CD14-positive monocyte (primary cell): ENCODE measurements at regions not wholly inside any gene's neighbourhood (a gene's known extent, or its start where the extent isn't known, plus 50 kb on each side); places are given as distances from the start of the nearest gene placed in this dataset.

Experiments used
- DNase-seq, 3 donors: peaks; one replicate each; pipeline ENCODE4 v3.0.0-alpha.2; 2011 to 2022
- H2AFZ ChIP-seq: 2 replicates; pipeline ENCODE4 v1.6.0; 2012; ENCODE audit warnings: mild to moderate bottlenecking, low read depth, low read length, inconsistent platforms; ENCODE audit not compliant: insufficient read depth, poor library complexity, severe bottlenecking
- H3K27ac ChIP-seq, 2 donors: 1 replicate in 1 of 2; 2 replicates in 1 of 2; pipeline ENCODE4 v1.5.1; 2012 to 2013; ENCODE audit warnings: low read length in 2 of 2, control low read depth in 1 of 2, inconsistent platforms in 1 of 2, low read depth in 1 of 2, mild to moderate bottlenecking in 1 of 2
- H3K27me3 ChIP-seq, 2 donors: one replicate each; pipeline versions ENCODE4 v1.6.0 to v1.6.1; 2011 to 2013; ENCODE audit warnings: low read length in 2 of 2; ENCODE audit not compliant: control insufficient read depth in 2 of 2, insufficient read depth in 2 of 2
- H3K36me3 ChIP-seq, 2 donors: replicated peaks in 1 of 2; 1 replicate in 1 of 2; 2 replicates in 1 of 2; pipeline versions ENCODE4 v1.5.1 to v1.6.1; 2012 to 2013; ENCODE audit warnings: low read length in 2 of 2, control low read depth in 1 of 2, inconsistent platforms in 1 of 2, mild to moderate bottlenecking in 1 of 2; ENCODE audit not compliant: insufficient read depth in 2 of 2, control insufficient read depth in 1 of 2
- H3K4me1 ChIP-seq, 2 donors: 1 replicate in 1 of 2; 2 replicates in 1 of 2; pipeline versions ENCODE4 v1.5.1 to v1.6.1; 2012 to 2013; ENCODE audit warnings: low read length in 2 of 2, control low read depth in 1 of 2, inconsistent platforms in 1 of 2, mild to moderate bottlenecking in 1 of 2, moderate library complexity in 1 of 2; ENCODE audit not compliant: insufficient read depth in 2 of 2, control insufficient read depth in 1 of 2
- H3K4me2 ChIP-seq: replicated peaks from 2 replicates; pipeline ENCODE3; 2012; ENCODE audit warnings: low read length, moderate library complexity, mild to moderate bottlenecking; ENCODE audit not compliant: poor library complexity, severe bottlenecking; ENCODE audit errors: extremely low read depth
- H3K4me3 ChIP-seq, 3 experiments: fragments of 200-600 bp in 1 of 3; sonication (generic) in 1 of 3; replicated peaks in 1 of 3; 1 replicate in 2 of 3; 2 replicates in 1 of 3; pipeline ENCODE4 v1.5.1; 2011 to 2013; ENCODE audit warnings: low read length in 3 of 3, mild to moderate bottlenecking in 3 of 3, control low read depth in 2 of 3, low read depth in 2 of 3, inconsistent platforms in 1 of 3, moderate library complexity in 1 of 3
- H3K79me2 ChIP-seq: 2 replicates; pipeline ENCODE4 v1.6.0; 2012; ENCODE audit warnings: mild to moderate bottlenecking, control low read depth, inconsistent platforms, low read length, moderate library complexity; ENCODE audit not compliant: insufficient read depth
- H3K9ac ChIP-seq: 2 replicates; pipeline ENCODE4 v1.6.0; 2017; ENCODE audit warnings: low read length, mild to moderate bottlenecking; ENCODE audit not compliant: insufficient read depth, poor library complexity, severe bottlenecking
- H3K9me3 ChIP-seq, 2 donors: replicated peaks in 1 of 2; 1 replicate in 1 of 2; 2 replicates in 1 of 2; pipeline versions ENCODE4 v1.5.1 to v1.6.1; 2012 to 2013; ENCODE audit warnings: low read length in 2 of 2, control low read depth in 1 of 2; ENCODE audit not compliant: control insufficient read depth in 1 of 2, insufficient read depth in 1 of 2
- H4K20me1 ChIP-seq: 2 replicates; pipeline ENCODE4 v1.6.0; 2012; ENCODE audit warnings: mild to moderate bottlenecking, low read length, control low read depth, moderate library complexity; ENCODE audit not compliant: insufficient read depth
- H3K27ac Mint-ChIP-seq, 7 donors: one replicate each; pipeline ENCODE4 v1.8.0; 2020; ENCODE audit warnings: mild to moderate bottlenecking in 7 of 7, mixed read lengths in 7 of 7, moderate library complexity in 6 of 7, inconsistent platforms in 2 of 7
- H3K27me3 Mint-ChIP-seq, 3 donors: one replicate each; pipeline ENCODE4 v1.8.0; 2021 to 2022; ENCODE audit warnings: low read depth in 3 of 3, mild to moderate bottlenecking in 3 of 3, mixed read lengths in 3 of 3, moderate library complexity in 3 of 3, inconsistent platforms in 1 of 3
- H3K36me3 Mint-ChIP-seq, 2 donors: one replicate each; pipeline ENCODE4 v1.8.0; 2020; ENCODE audit warnings: mixed read lengths in 2 of 2, inconsistent platforms in 1 of 2, mild to moderate bottlenecking in 1 of 2
- H3K4me1 Mint-ChIP-seq: one replicate; pipeline ENCODE4 v1.8.0; 2020; ENCODE audit warnings: mild to moderate bottlenecking, mixed read lengths
- H3K4me3 Mint-ChIP-seq, 2 donors: one replicate each; pipeline ENCODE4 v1.8.0; 2020; ENCODE audit warnings: mild to moderate bottlenecking in 2 of 2, mixed read lengths in 2 of 2, moderate library complexity in 1 of 2
- H3K9me3 Mint-ChIP-seq, 7 donors: one replicate each; pipeline ENCODE4 v1.8.0; 2020 to 2022; ENCODE audit warnings: mixed read lengths in 7 of 7, mild to moderate bottlenecking in 6 of 7, moderate library complexity in 6 of 7, inconsistent platforms in 2 of 7
- CTCF ChIP-seq: fragments of 200-600 bp; IDR thresholded peaks from one replicate; pipeline ENCODE4 v1.8.0; 2022; ENCODE audit warnings: antibody characterized with exemption, mild to moderate bottlenecking
- WGBS: methylation state at CpG from one replicate; pipeline ENCODE4 v1.1.5; 2013; ENCODE audit warnings: missing lambda C conversion rate; ENCODE audit not compliant: insufficient coverage; 5-methylcytosine and 5-hydroxymethylcytosine counted together
- intact Hi-C, 2 donors: fragments of 100-400 bp; cut with micrococcal nuclease; formaldehyde crosslinking; loops; one replicate each; pipeline versions ENCODE4 v1.15.0 to v1.15.1; 2023

GRCh38 chr7:18212308-18212707 is 184.7 kb upstream of the PRPS1L1 start:
- no peaks in the 10 kb centered on the region for H3K9me3 ChIP-seq
- H2AFZ ChIP-seq, result no peak overlapping the region
- H3K4me2 ChIP-seq, result no peak overlapping the region
- H3K27me3 ChIP-seq, result no peaks in the 10 kb centered on the region
- H3K27ac ChIP-seq, result no peak overlapping the region
- TF ChIP-seq CTCF, result no peak
- no peaks in the 10 kb centered on the region for H4K20me1 ChIP-seq
- Mint-ChIP-seq H3K36me3 (no peaks in the 10 kb centered on the region), H3K4me1 (peaks cover 29% of the 10 kb centered on the region), H3K4me3 (no peak overlapping the region), H3K9me3 (peaks cover 0 to 3% (median 0%) of the 10 kb centered on the region in 7 donors), H3K27me3 (no peaks in the 10 kb centered on the region), H3K27ac (no peak overlapping the region)
- intact Hi-C loops, result no loop called here
- no peaks in the 10 kb centered on the region for H3K36me3 ChIP-seq
- peaks cover 11 to 25% of the 10 kb centered on the region in 2 donors for H3K4me1 ChIP-seq
- no peak overlapping the region for H3K9ac ChIP-seq
- DNase-seq, result no peak
- no CpG with 5 or more reads among the region's 3 CpGs for WGBS
- no peaks in the 10 kb centered on the region for H3K79me2 ChIP-seq
- no peak overlapping the region for H3K4me3 ChIP-seq

- Mint-ChIP-seq H3K27ac (no peak overlapping the region), H3K4me1 (peaks cover 29% of the 10 kb centered on the region), H3K36me3 (no peaks in the 10 kb centered on the region), H3K4me3 (no peak overlapping the region), H3K9me3 (peaks cover 0 to 3% (median 0%) of the 10 kb centered on the region in 7 donors), H3K27me3 (no peaks in the 10 kb centered on the region)
- Histone ChIP-seq H3K27ac (no peak overlapping the region), H4K20me1 (no peaks in the 10 kb centered on the region), H3K27me3 (no peaks in the 10 kb centered on the region), H3K4me3 (no peak overlapping the region), H3K4me1 (peaks cover 11 to 25% of the 10 kb centered on the region in 2 donors), H3K79me2 (no peaks in the 10 kb centered on the region), H2AFZ (peak overlapping the region; percentile 3), H3K9me3 (no peaks in the 10 kb centered on the region), H3K4me2 (no peak overlapping the region), H3K9ac (no peak overlapping the region), H3K36me3 (no peaks in the 10 kb centered on the region)
- TF ChIP-seq CTCF, result no peak
- no peak for DNase-seq
- WGBS, result no CpG with 5 or more reads among the region's 1 CpG
- intact Hi-C loops, result no loop called here
Measured at GRCh38 chr7:18212758-18213157, 185.1 kb upstream of the PRPS1L1 start.
